A549 (cell line): ENCODE measurements at regions not wholly inside any gene's neighbourhood (a gene's known extent, or its start where the extent isn't known, plus 50 kb on each side); places are given as distances from the start of the nearest gene placed in this dataset.

Experiments used
- ATAC-seq, 2 experiments: fragments of 200-7000 bp in 1 of 2; fragments of >200 bp in 1 of 2; cut with Nextera tagmentation in 1 of 2; cut with Tn5 transposase in 1 of 2; 3 replicates each; pipeline versions ENCODE4 v1.8.0 to v1.9.1; 2018 to 2020; ENCODE audit warnings: mild to moderate bottlenecking in 1 of 2, moderate library complexity in 1 of 2
- CTCF ChIA-PET: fragments of 300-600 bp; sonication (Branson Sonifier 250); formaldehyde crosslinking; extraction: SDS; loops from one replicate; lab custom pipeline; 2021; ENCODE audit warnings: antibody characterized with exemption, inconsistent platforms; lab: Yijun Ruan, JAX
- POLR2A ChIA-PET: fragments of 350-600 bp; formaldehyde crosslinking; extraction: SDS; loops from one replicate; lab custom pipeline; 2021; ENCODE audit warnings: antibody characterized with exemption, inconsistent platforms; lab: Yijun Ruan, JAX
- DNase-seq, 2 experiments: peaks; one replicate each; pipeline versions ENCODE4 v3.0.0 to v3.0.0-alpha.2; 2011 to 2016; ENCODE audit warnings: low read depth in 1 of 2, low spot score in 1 of 2
- FAIRE-seq: peaks from 2 replicates; lab custom pipeline; 2011; peaks lifted over from hg19 to GRCh38; lab: Jason Lieb, UNC
- H3K27ac ChIP-seq, 2 experiments: fragments of >200 bp; sonication (Bioruptor Twin); formaldehyde crosslinking; 3 replicates each; pipeline ENCODE4 v1.5.1; 2016 to 2017
- H3K4me1 ChIP-seq: fragments of >200 bp; sonication (Bioruptor Twin); formaldehyde crosslinking; 3 replicates; pipeline ENCODE4 v1.6.1; 2016
- H3K4me2 ChIP-seq: fragments of >200 bp; sonication (Bioruptor Twin); formaldehyde crosslinking; 3 replicates; pipeline ENCODE4 v1.6.1; 2016
- H3K4me3 ChIP-seq: fragments of >200 bp; sonication (Bioruptor Twin); formaldehyde crosslinking; 3 replicates; pipeline ENCODE4 v1.5.1; 2016
- H3K9me3 ChIP-seq: fragments of >200 bp; sonication (Bioruptor Twin); formaldehyde crosslinking; 3 replicates; pipeline ENCODE4 v1.6.1; 2016
- BHLHE40 ChIP-seq: IDR thresholded peaks from 2 replicates; pipeline ENCODE4 v1.6.1; 2012; ENCODE audit warnings: low read depth, low read length, inconsistent platforms
- CBX2 ChIP-seq: fragments of 200-600 bp; sonication (generic); IDR thresholded peaks from 2 replicates; pipeline ENCODE4 v1.6.1; 2016; ENCODE audit warnings: low read depth, mild to moderate bottlenecking, borderline replicate concordance
- CBX8 ChIP-seq: fragments of 200-600 bp; sonication (generic); IDR thresholded peaks from 2 replicates; pipeline ENCODE4 v1.6.1; 2016
- EHF ChIP-seq: fragments of 250-450 bp; sonication (Bioruptor Pico); IDR thresholded peaks from 2 replicates; pipeline ENCODE4 v1.5.0; 2020; ENCODE audit warnings: mild to moderate bottlenecking
- FOXS1 ChIP-seq: fragments of 250-450 bp; sonication (Bioruptor Pico); IDR thresholded peaks from 2 replicates; pipeline ENCODE4 v1.5.0; 2020; ENCODE audit warnings: mild to moderate bottlenecking, moderate library complexity
- HEYL ChIP-seq: fragments of 250-450 bp; sonication (Bioruptor Pico); IDR thresholded peaks from 2 replicates; pipeline ENCODE4 v1.8.0; 2021; ENCODE audit warnings: mild to moderate bottlenecking, moderate library complexity
- HOXA7 ChIP-seq: fragments of 250-450 bp; sonication (Bioruptor Pico); IDR thresholded peaks from 2 replicates; pipeline ENCODE4 v1.5.0; 2020; ENCODE audit warnings: mild to moderate bottlenecking, moderate library complexity
- JUN ChIP-seq, 2 experiments: fragments of >200 bp; sonication (Bioruptor Twin); formaldehyde crosslinking; IDR thresholded peaks; 2 replicates in 1 of 2; 3 replicates in 1 of 2; pipeline ENCODE4 v1.6.1; 2016 to 2017
- MAFK ChIP-seq: fragments of 450-650 bp; IDR thresholded peaks from 2 replicates; pipeline ENCODE4 v1.6.1; 2014; ENCODE audit not compliant: partially characterized antibody
- NPAS2 ChIP-seq: fragments of 250-450 bp; sonication (Bioruptor Pico); IDR thresholded peaks from 2 replicates; pipeline ENCODE4 v1.8.0; 2022; ENCODE audit warnings: mild to moderate bottlenecking, moderate library complexity, borderline replicate concordance
- NR3C1 ChIP-seq: fragments of >200 bp; sonication (Bioruptor Twin); formaldehyde crosslinking; IDR thresholded peaks from 3 replicates; pipeline ENCODE4 v1.6.1; 2017
- RCOR1 ChIP-seq: fragments of 150-350 bp; IDR thresholded peaks from 2 replicates; pipeline ENCODE4 v1.6.1; 2014; ENCODE audit warnings: antibody characterized with exemption, low read length, low read depth
- SREBF2 ChIP-seq: fragments of 450-650 bp; IDR thresholded peaks from 2 replicates; pipeline ENCODE4 v1.6.1; 2014; ENCODE audit warnings: mild to moderate bottlenecking, moderate library complexity
- TFCP2L1 ChIP-seq: fragments of 250-450 bp; sonication (Bioruptor Pico); IDR thresholded peaks from 2 replicates; pipeline ENCODE4 v1.5.0; 2021; ENCODE audit warnings: mild to moderate bottlenecking
- ZNF302 ChIP-seq: fragments of 250-450 bp; sonication (Bioruptor Pico); IDR thresholded peaks from 2 replicates; pipeline ENCODE4 v1.9.0; 2021; ENCODE audit warnings: inconsistent platforms, mild to moderate bottlenecking, moderate library complexity
- WGBS: methylation state at CpG from one replicate; pipeline ENCODE4 v1.1.6; 2017; ENCODE audit errors: missing lambda C conversion rate; 5-methylcytosine and 5-hydroxymethylcytosine counted together
- TF ChIP-seq, protein P1 (sequence below): fragments of >200 bp; sonication (Bioruptor Twin); formaldehyde crosslinking; IDR thresholded peaks from 3 replicates; pipeline ENCODE4 v1.6.1; 2016
- TF ChIP-seq, protein P2 (sequence below): fragments of 200-600 bp; sonication (generic); IDR thresholded peaks from 2 replicates; pipeline ENCODE4 v1.6.1; 2016; ENCODE audit warnings: antibody characterized with exemption, mild to moderate bottlenecking, moderate library complexity
- TF ChIP-seq, protein P3 (sequence below): IDR thresholded peaks from 2 replicates; pipeline ENCODE4 v1.6.1; 2012
- TF ChIP-seq, protein P4 (sequence below): fragments of 250-450 bp; sonication (Bioruptor Pico); IDR thresholded peaks from 2 replicates; pipeline ENCODE4 v1.5.0; 2021; ENCODE audit warnings: mild to moderate bottlenecking, moderate library complexity, borderline replicate concordance
- TF ChIP-seq, protein P5 (sequence below): fragments of >200 bp; sonication (Bioruptor Twin); formaldehyde crosslinking; IDR thresholded peaks from 2 replicates; pipeline ENCODE4 v1.6.1; 2016

DNA sequence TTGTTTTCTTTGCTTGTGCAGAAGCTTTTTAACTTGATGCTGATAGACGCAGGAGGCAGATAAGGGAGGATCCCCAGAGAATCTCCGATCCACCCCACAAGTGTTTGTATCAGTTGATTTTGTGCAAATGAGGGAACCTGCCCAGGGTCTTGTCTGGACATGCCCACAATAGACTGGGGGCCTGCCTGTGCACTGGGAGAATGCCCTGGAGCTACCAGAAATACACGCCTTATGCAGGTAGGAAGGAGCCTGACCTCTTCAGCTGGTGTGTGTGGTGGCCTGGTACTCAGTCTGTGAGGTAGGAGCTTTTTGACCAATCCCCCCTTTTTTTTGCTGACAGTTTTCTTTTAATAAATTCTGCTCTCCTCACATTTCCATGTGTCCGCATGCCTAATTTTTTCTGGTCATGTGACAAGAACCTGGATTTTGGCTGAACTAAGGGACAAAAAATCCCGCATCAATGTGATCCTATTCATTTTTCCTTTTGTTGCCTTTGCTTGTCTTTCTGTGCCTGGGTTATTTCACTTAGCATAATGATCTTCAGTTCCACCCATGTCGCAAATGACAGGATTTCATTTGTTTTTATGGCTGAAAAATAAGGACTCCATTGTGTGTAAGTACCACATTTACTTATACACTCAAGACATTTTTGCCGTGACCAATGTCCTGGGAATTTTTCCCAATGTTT, 430.6 kb upstream of the NRG3 start:
- no peak overlapping the region for H3K4me3 ChIP-seq
- H3K4me1 ChIP-seq: no peaks in the 10 kb centered on the region
- H3K27ac ChIP-seq: no peak overlapping the region
- H3K4me2 ChIP-seq: no peak overlapping the region
- CTCF ChIA-PET: no interaction called here
- ATAC-seq: no peak
- 25% methylated on average over 7 of the region's 7 CpGs for WGBS
- H3K9me3 ChIP-seq: no peaks in the 10 kb centered on the region
- TF ChIP-seq, protein P1, sequence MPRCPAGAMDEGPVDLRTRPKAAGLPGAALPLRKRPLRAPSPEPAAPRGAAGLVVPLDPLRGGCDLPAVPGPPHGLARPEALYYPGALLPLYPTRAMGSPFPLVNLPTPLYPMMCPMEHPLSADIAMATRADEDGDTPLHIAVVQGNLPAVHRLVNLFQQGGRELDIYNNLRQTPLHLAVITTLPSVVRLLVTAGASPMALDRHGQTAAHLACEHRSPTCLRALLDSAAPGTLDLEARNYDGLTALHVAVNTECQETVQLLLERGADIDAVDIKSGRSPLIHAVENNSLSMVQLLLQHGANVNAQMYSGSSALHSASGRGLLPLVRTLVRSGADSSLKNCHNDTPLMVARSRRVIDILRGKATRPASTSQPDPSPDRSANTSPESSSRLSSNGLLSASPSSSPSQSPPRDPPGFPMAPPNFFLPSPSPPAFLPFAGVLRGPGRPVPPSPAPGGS: no peak
- TF ChIP-seq MAFK: no peak
- TF ChIP-seq JUN (IDR thresholded peaks at IDR 0.05): no peak
- no peak for TF ChIP-seq TFCP2L1 (CRISPR knock-in tag)
- no peak for TF ChIP-seq NR3C1
- no peak for TF ChIP-seq NPAS2 (CRISPR knock-in tag)
- TF ChIP-seq, all 56 proteins: peak for 0
- POLR2A ChIA-PET: no interaction called here
- FAIRE-seq (no peak), DNase-seq (no peak)

DNA sequence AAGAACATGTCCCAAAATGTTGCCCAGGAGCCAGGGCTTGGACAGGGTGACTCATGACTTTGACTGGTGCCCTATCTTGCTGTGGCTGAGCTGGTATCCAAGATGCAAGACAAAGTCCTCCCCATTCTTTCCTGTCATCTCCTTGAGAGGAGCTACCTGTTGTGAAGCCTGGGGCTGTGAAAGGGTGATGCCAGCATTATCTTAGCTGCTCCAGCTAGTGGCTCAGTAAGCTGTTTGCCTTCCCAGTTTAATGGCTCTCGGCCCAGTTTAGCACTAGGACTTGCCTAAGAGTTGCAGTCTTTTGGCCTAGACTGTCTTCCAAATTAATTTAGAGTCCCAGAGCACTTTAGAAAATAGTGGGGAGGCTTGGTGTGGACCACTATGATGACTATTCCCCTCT, 424.3 kb upstream of the NRG3 start:
- no peaks in the 10 kb centered on the region for H3K9me3 ChIP-seq
- ChIA-PET POLR2A (no interaction called here), CTCF (no interaction called here)
- 0% methylated on average over 1 of the region's 1 CpG for WGBS
- no peak for ATAC-seq
- H3K4me2 ChIP-seq: no peak overlapping the region
- no peak for TF ChIP-seq SREBF2
- no peak for TF ChIP-seq BHLHE40
- no peak for TF ChIP-seq FOXS1
- no peak for TF ChIP-seq HOXA7
- TF ChIP-seq HEYL (CRISPR knock-in tag): no peak
- TF ChIP-seq, protein P2, sequence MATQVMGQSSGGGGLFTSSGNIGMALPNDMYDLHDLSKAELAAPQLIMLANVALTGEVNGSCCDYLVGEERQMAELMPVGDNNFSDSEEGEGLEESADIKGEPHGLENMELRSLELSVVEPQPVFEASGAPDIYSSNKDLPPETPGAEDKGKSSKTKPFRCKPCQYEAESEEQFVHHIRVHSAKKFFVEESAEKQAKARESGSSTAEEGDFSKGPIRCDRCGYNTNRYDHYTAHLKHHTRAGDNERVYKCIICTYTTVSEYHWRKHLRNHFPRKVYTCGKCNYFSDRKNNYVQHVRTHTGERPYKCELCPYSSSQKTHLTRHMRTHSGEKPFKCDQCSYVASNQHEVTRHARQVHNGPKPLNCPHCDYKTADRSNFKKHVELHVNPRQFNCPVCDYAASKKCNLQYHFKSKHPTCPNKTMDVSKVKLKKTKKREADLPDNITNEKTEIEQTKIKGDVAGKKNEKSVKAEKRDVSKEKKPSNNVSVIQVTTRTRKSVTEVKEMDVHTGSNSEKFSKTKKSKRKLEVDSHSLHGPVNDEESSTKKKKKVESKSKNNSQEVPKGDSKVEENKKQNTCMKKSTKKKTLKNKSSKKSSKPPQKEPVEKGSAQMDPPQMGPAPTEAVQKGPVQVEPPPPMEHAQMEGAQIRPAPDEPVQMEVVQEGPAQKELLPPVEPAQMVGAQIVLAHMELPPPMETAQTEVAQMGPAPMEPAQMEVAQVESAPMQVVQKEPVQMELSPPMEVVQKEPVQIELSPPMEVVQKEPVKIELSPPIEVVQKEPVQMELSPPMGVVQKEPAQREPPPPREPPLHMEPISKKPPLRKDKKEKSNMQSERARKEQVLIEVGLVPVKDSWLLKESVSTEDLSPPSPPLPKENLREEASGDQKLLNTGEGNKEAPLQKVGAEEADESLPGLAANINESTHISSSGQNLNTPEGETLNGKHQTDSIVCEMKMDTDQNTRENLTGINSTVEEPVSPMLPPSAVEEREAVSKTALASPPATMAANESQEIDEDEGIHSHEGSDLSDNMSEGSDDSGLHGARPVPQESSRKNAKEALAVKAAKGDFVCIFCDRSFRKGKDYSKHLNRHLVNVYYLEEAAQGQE: no peak
- TF ChIP-seq RCOR1: no peak
- TF ChIP-seq CBX2: no peak
- TF ChIP-seq EHF: no peak
- TF ChIP-seq, protein P3, sequence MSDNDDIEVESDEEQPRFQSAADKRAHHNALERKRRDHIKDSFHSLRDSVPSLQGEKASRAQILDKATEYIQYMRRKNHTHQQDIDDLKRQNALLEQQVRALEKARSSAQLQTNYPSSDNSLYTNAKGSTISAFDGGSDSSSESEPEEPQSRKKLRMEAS: no peak
- TF ChIP-seq, protein P4, sequence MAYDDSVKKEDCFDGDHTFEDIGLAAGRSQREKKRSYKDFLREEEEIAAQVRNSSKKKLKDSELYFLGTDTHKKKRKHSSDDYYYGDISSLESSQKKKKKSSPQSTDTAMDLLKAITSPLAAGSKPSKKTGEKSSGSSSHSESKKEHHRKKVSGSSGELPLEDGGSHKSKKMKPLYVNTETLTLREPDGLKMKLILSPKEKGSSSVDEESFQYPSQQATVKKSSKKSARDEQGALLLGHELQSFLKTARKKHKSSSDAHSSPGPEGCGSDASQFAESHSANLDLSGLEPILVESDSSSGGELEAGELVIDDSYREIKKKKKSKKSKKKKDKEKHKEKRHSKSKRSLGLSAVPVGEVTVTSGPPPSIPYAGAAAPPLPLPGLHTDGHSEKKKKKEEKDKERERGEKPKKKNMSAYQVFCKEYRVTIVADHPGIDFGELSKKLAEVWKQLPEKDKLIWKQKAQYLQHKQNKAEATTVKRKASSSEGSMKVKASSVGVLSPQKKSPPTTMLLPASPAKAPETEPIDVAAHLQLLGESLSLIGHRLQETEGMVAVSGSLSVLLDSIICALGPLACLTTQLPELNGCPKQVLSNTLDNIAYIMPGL (CRISPR knock-in tag): no peak
- no peak for TF ChIP-seq ZNF302 (CRISPR knock-in tag)
- TF ChIP-seq, protein P5, sequence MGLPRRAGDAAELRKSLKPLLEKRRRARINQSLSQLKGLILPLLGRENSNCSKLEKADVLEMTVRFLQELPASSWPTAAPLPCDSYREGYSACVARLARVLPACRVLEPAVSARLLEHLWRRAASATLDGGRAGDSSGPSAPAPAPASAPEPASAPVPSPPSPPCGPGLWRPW: no peak
- TF ChIP-seq CBX8: no peak
- no peak overlapping the region for H3K4me3 ChIP-seq
- DNase-seq: no peak
- H3K27ac ChIP-seq: no peak overlapping the region
- FAIRE-seq: no peak
- H3K4me1 ChIP-seq: no peaks in the 10 kb centered on the region
